Memory B cell (primary cell): ENCODE measurements at regions not wholly inside any gene's neighbourhood (a gene's known extent, or its start where the extent isn't known, plus 50 kb on each side); places are given as distances from the start of the nearest gene placed in this dataset.

Experiments used
- ATAC-seq: fragments of 150-1000 bp; cut with Tn5 transposase; 2 replicates; pipeline ENCODE4 v1.10.0; 2021; ENCODE audit warnings: low read depth, mild to moderate bottlenecking, moderate library complexity
- DNase-seq, 2 donors: peaks; one replicate each; pipeline ENCODE4 v3.0.0; 2022; ENCODE audit warnings: low spot score in 2 of 2
- H3K27ac Mint-ChIP-seq: one replicate; pipeline ENCODE4 v1.8.0; 2022; ENCODE audit warnings: mild to moderate bottlenecking, moderate library complexity, mixed read lengths
- H3K27me3 Mint-ChIP-seq: one replicate; pipeline ENCODE4 v1.8.0; 2022; ENCODE audit warnings: mixed read lengths
- H3K36me3 Mint-ChIP-seq: one replicate; pipeline ENCODE4 v1.8.0; 2022; ENCODE audit warnings: mild to moderate bottlenecking, mixed read lengths
- H3K4me1 Mint-ChIP-seq: one replicate; pipeline ENCODE4 v1.8.0; 2022; ENCODE audit warnings: mixed read lengths
- H3K4me3 Mint-ChIP-seq: one replicate; pipeline ENCODE4 v1.8.0; 2022; ENCODE audit warnings: mild to moderate bottlenecking, moderate library complexity, mixed read lengths
- H3K9me3 Mint-ChIP-seq: one replicate; pipeline ENCODE4 v1.8.0; 2022; ENCODE audit warnings: mixed read lengths

GRCh38 chr2:129759472-129760010 is 219.9 kb upstream of the RAB6C start:
- DNase-seq, result no peak
- no peak for ATAC-seq
- Mint-ChIP-seq H3K27ac (no peak overlapping the region), H3K36me3 (no peaks in the 10 kb centered on the region), H3K9me3 (no peaks in the 10 kb centered on the region), H3K27me3 (peaks cover 4% of the 10 kb centered on the region), H3K4me1 (no peaks in the 10 kb centered on the region), H3K4me3 (no peak overlapping the region)

- DNase-seq (no peak), ATAC-seq (no peak)
- Mint-ChIP-seq H3K4me3 (no peak overlapping the region), H3K9me3 (no peaks in the 10 kb centered on the region), H3K4me1 (no peaks in the 10 kb centered on the region), H3K27ac (no peak overlapping the region), H3K27me3 (peaks cover 4% of the 10 kb centered on the region), H3K36me3 (no peaks in the 10 kb centered on the region)
Observed at GRCh38 chr2:129760669-129761068, 218.8 kb upstream of the RAB6C start.

- no peaks in the 10 kb centered on the region for H3K36me3 Mint-ChIP-seq
- peaks cover 1% of the 10 kb centered on the region for H3K27me3 Mint-ChIP-seq
- no peak for DNase-seq
Observed at GRCh38 chr2:129761569-129762021, 217.9 kb upstream of the RAB6C start.

GRCh38 chr2:129762386-129763189 is 216.9 kb upstream of the RAB6C start:
- H3K27ac Mint-ChIP-seq, result no peak overlapping the region
- no peaks in the 10 kb centered on the region for H3K36me3 Mint-ChIP-seq
- no peak overlapping the region for H3K4me3 Mint-ChIP-seq
- ATAC-seq (no peak), DNase-seq (no peak)
- H3K9me3 Mint-ChIP-seq, result no peaks in the 10 kb centered on the region
- H3K4me1 Mint-ChIP-seq, result no peaks in the 10 kb centered on the region
- H3K27me3 Mint-ChIP-seq, result peaks cover 5% of the 10 kb centered on the region

More at GRCh38 chr2:129761569-129762021, 217.9 kb upstream of the RAB6C start:
- ATAC-seq, result no peak
- H3K4me1 Mint-ChIP-seq, result no peaks in the 10 kb centered on the region
- H3K27ac Mint-ChIP-seq, result no peak overlapping the region
- no peak overlapping the region for H3K4me3 Mint-ChIP-seq
- no peaks in the 10 kb centered on the region for H3K9me3 Mint-ChIP-seq

GRCh38 chr2:129763190-129763846 is 216.1 kb upstream of the RAB6C start:
- no peaks in the 10 kb centered on the region for H3K4me1 Mint-ChIP-seq
- H3K27ac Mint-ChIP-seq, result no peak overlapping the region
- DNase-seq, result no peak
- ATAC-seq, result no peak
- no peaks in the 10 kb centered on the region for H3K36me3 Mint-ChIP-seq
- no peaks in the 10 kb centered on the region for H3K9me3 Mint-ChIP-seq
- no peak overlapping the region for H3K4me3 Mint-ChIP-seq
- H3K27me3 Mint-ChIP-seq, result peaks cover 5% of the 10 kb centered on the region

GRCh38 chr2:129763966-129764365 is 215.5 kb upstream of the RAB6C start:
- Mint-ChIP-seq H3K27ac (no peak overlapping the region), H3K4me1 (no peaks in the 10 kb centered on the region), H3K9me3 (no peaks in the 10 kb centered on the region), H3K4me3 (no peak overlapping the region), H3K36me3 (no peaks in the 10 kb centered on the region), H3K27me3 (peaks cover 8% of the 10 kb centered on the region)
- no peak for ATAC-seq
- no peak for DNase-seq

GRCh38 chr2:129764376-129765325 is 214.8 kb upstream of the RAB6C start:
- H3K27ac Mint-ChIP-seq, result no peak overlapping the region
- no peak overlapping the region for H3K4me3 Mint-ChIP-seq
- DNase-seq, result no peak
- H3K27me3 Mint-ChIP-seq, result peaks cover 8% of the 10 kb centered on the region
- no peaks in the 10 kb centered on the region for H3K36me3 Mint-ChIP-seq
- no peak for ATAC-seq
- no peaks in the 10 kb centered on the region for H3K9me3 Mint-ChIP-seq
- H3K4me1 Mint-ChIP-seq, result no peaks in the 10 kb centered on the region

- Mint-ChIP-seq H3K27ac (no peak overlapping the region), H3K9me3 (no peaks in the 10 kb centered on the region), H3K4me3 (no peak overlapping the region), H3K27me3 (peaks cover 8% of the 10 kb centered on the region), H3K4me1 (no peaks in the 10 kb centered on the region), H3K36me3 (no peaks in the 10 kb centered on the region)
- ATAC-seq, result no peak
- DNase-seq, result no peak
Observed at GRCh38 chr2:129765326-129765677, 214.2 kb upstream of the RAB6C start.

- Mint-ChIP-seq H3K4me3 (no peak overlapping the region), H3K4me1 (no peaks in the 10 kb centered on the region), H3K27ac (no peak overlapping the region), H3K27me3 (peaks cover 8% of the 10 kb centered on the region), H3K9me3 (no peaks in the 10 kb centered on the region), H3K36me3 (no peaks in the 10 kb centered on the region)
- no peak for DNase-seq
- ATAC-seq, result no peak
Observed at GRCh38 chr2:129765678-129766351, 213.7 kb upstream of the RAB6C start.

- Mint-ChIP-seq H3K9me3 (no peaks in the 10 kb centered on the region), H3K27ac (no peak overlapping the region)
Observed at GRCh38 chr2:129766374-129766993, 213.0 kb upstream of the RAB6C start.

GRCh38 chr2:129767346-129768035 is 212.0 kb upstream of the RAB6C start:
- Mint-ChIP-seq H3K27ac (no peak overlapping the region), H3K9me3 (no peaks in the 10 kb centered on the region), H3K27me3 (peaks cover 8% of the 10 kb centered on the region), H3K36me3 (no peaks in the 10 kb centered on the region), H3K4me3 (no peak overlapping the region), H3K4me1 (no peaks in the 10 kb centered on the region)
- no peak for ATAC-seq
- no peak for DNase-seq

More at GRCh38 chr2:129766374-129766993, 213.0 kb upstream of the RAB6C start:
- H3K36me3 Mint-ChIP-seq, result no peaks in the 10 kb centered on the region
- ATAC-seq (no peak), DNase-seq (no peak)
- H3K4me3 Mint-ChIP-seq, result no peak overlapping the region
- no peaks in the 10 kb centered on the region for H3K4me1 Mint-ChIP-seq
- peaks cover 8% of the 10 kb centered on the region for H3K27me3 Mint-ChIP-seq

GRCh38 chr2:129768036-129768386 is 211.5 kb upstream of the RAB6C start:
- Mint-ChIP-seq H3K9me3 (peaks cover 2% of the 10 kb centered on the region), H3K27me3 (peaks cover 8% of the 10 kb centered on the region), H3K4me1 (no peaks in the 10 kb centered on the region), H3K4me3 (no peak overlapping the region), H3K36me3 (no peaks in the 10 kb centered on the region), H3K27ac (no peak overlapping the region)
- DNase-seq (no peak), ATAC-seq (no peak)
